H1 (cell line): ENCODE measurements at regions not wholly inside any gene's neighbourhood (a gene's known extent, or its start where the extent isn't known, plus 50 kb on each side); places are given as distances from the start of the nearest gene placed in this dataset.

ENCODE experiments used
- CTCF ChIA-PET: fragments of 300-600 bp; sonication (Branson Sonifier 250); formaldehyde crosslinking; loops from one replicate; lab custom pipeline; 2021; ENCODE audit not compliant: partially characterized antibody; lab: Charles Lee
- POLR2A ChIA-PET: fragments of 300-600 bp; sonication (Branson Sonifier 250); formaldehyde crosslinking; loops from one replicate; lab custom pipeline; 2021; ENCODE audit warnings: inconsistent platforms; ENCODE audit not compliant: partially characterized antibody; lab: Charles Lee
- DNase-seq, 2 experiments: peaks; one replicate each; pipeline versions ENCODE4 v3.0.0 to v3.0.0-alpha.2; 2010 to 2022; ENCODE audit warnings: low spot score in 2 of 2, low read depth in 1 of 2, mixed read lengths in 1 of 2
- FAIRE-seq: peaks from 2 replicates; lab custom pipeline; 2011; peaks lifted over from hg19 to GRCh38; lab: Jason Lieb, UNC
- H2AFZ ChIP-seq: 2 replicates; pipeline ENCODE4 v1.8.1; 2012; ENCODE audit warnings: low read length, inconsistent platforms
- H2AK5ac ChIP-seq: 2 replicates; pipeline ENCODE4 v1.6.1; 2013; ENCODE audit warnings: low read depth, low read length
- H2BK120ac ChIP-seq: replicated peaks from 2 replicates; pipeline ENCODE3; 2013; ENCODE audit warnings: low read depth, low read length, inconsistent platforms
- H2BK12ac ChIP-seq: 2 replicates; pipeline ENCODE4 v1.6.1; 2013; ENCODE audit warnings: low read depth, low read length
- H2BK15ac ChIP-seq: 2 replicates; pipeline ENCODE4 v1.6.1; 2013; ENCODE audit warnings: low read length
- H2BK20ac ChIP-seq: 2 replicates; pipeline ENCODE4 v1.6.1; 2013; ENCODE audit warnings: low read length
- H2BK5ac ChIP-seq: 2 replicates; pipeline ENCODE4 v1.6.1; 2013; ENCODE audit warnings: low read depth, low read length
- H3K14ac ChIP-seq: 2 replicates; pipeline ENCODE4 v1.6.1; 2013; ENCODE audit warnings: inconsistent platforms; ENCODE audit not compliant: insufficient read length
- H3K18ac ChIP-seq: 2 replicates; pipeline ENCODE4 v1.6.1; 2013; ENCODE audit warnings: low read length; ENCODE audit errors: extremely low read depth
- H3K23ac ChIP-seq: 2 replicates; pipeline ENCODE4 v1.6.1; 2013; ENCODE audit warnings: inconsistent platforms; ENCODE audit not compliant: insufficient read length
- H3K23me2 ChIP-seq: 2 replicates; pipeline ENCODE4 v1.6.1; 2013; ENCODE audit warnings: low read depth, low read length
- H3K27ac ChIP-seq: 2 replicates; pipeline ENCODE4 v1.6.1; 2011; ENCODE audit warnings: low read depth, low read length, inconsistent platforms
- H3K27me3 ChIP-seq, 4 experiments: replicated peaks in 1 of 4; 1 replicate in 1 of 4; 2 replicates in 3 of 4; pipeline versions ENCODE4 v1.6.1 to v1.8.1; 2011 to 2013; ENCODE audit warnings: low read length in 3 of 4, mild to moderate bottlenecking in 3 of 4, inconsistent platforms in 2 of 4, mixed read lengths in 2 of 4, moderate library complexity in 1 of 4; ENCODE audit not compliant: control insufficient read depth in 3 of 4, insufficient read depth in 3 of 4; ENCODE audit errors: extremely low read depth in 1 of 4
- H3K36me3 ChIP-seq, 4 experiments: 2 replicates each; pipeline versions ENCODE4 v1.6.1 to v1.8.1; 2011 to 2013; ENCODE audit warnings: mild to moderate bottlenecking in 4 of 4, low read length in 3 of 4, moderate library complexity in 2 of 4, control low read depth in 1 of 4, inconsistent platforms in 1 of 4; ENCODE audit not compliant: insufficient read depth in 4 of 4, control insufficient read depth in 2 of 4
- H3K4ac ChIP-seq: replicated peaks from 2 replicates; pipeline ENCODE3; 2013; ENCODE audit warnings: low read length, low read depth, mixed read lengths, inconsistent platforms; ENCODE audit not compliant: insufficient read length
- H3K4me1 ChIP-seq, 4 experiments: replicated peaks in 1 of 4; 1 replicate in 1 of 4; 2 replicates in 3 of 4; pipeline versions ENCODE4 v1.6.1 to v1.8.1; 2011 to 2013; ENCODE audit warnings: low read length in 3 of 4, inconsistent platforms in 2 of 4, mixed read lengths in 1 of 4; ENCODE audit not compliant: insufficient read depth in 4 of 4, control insufficient read depth in 3 of 4
- H3K4me2 ChIP-seq, 2 experiments: 2 replicates each; pipeline versions ENCODE4 v1.6.1 to v1.8.1; 2011 to 2013; ENCODE audit warnings: low read depth in 2 of 2, low read length in 2 of 2, control low read depth in 1 of 2, inconsistent platforms in 1 of 2, mild to moderate bottlenecking in 1 of 2; ENCODE audit not compliant: insufficient read depth in 1 of 2
- H3K4me3 ChIP-seq, 4 experiments: fragments of 200-600, 300-600 bp in 1 of 4; sonication (generic), shearing (Covaris generic), sonication (Bioruptor Twin) in 1 of 4; 2 replicates each; pipeline versions ENCODE4 v1.5.1 to v1.8.1; 2011 to 2016; ENCODE audit warnings: low read length in 4 of 4, low read depth in 3 of 4, control low read depth in 2 of 4, inconsistent platforms in 2 of 4, mild to moderate bottlenecking in 2 of 4, mixed read lengths in 1 of 4, moderate library complexity in 1 of 4; ENCODE audit not compliant: insufficient read depth in 2 of 4; ENCODE audit errors: extremely low read depth in 1 of 4
- H3K56ac ChIP-seq: replicated peaks from 2 replicates; pipeline ENCODE3; 2013; ENCODE audit warnings: low read depth, mild to moderate bottlenecking, mixed read lengths, low read length, inconsistent platforms; ENCODE audit not compliant: insufficient read length
- H3K79me1 ChIP-seq: 2 replicates; pipeline ENCODE4 v1.6.1; 2013; ENCODE audit warnings: low read depth, low read length, control low read depth
- H3K79me2 ChIP-seq, 2 experiments: 2 replicates each; pipeline versions ENCODE4 v1.6.1 to v1.8.1; 2012 to 2013; ENCODE audit warnings: low read length in 2 of 2, mild to moderate bottlenecking in 2 of 2, inconsistent platforms in 1 of 2; ENCODE audit not compliant: insufficient read depth in 2 of 2, control insufficient read depth in 1 of 2
- H3K9ac ChIP-seq, 4 experiments: replicated peaks in 1 of 4; 1 replicate in 1 of 4; 2 replicates in 3 of 4; pipeline versions ENCODE4 v1.6.1 to v1.8.1; 2011 to 2013; ENCODE audit warnings: low read depth in 3 of 4, low read length in 3 of 4, control low read depth in 2 of 4, mild to moderate bottlenecking in 2 of 4, moderate library complexity in 2 of 4, inconsistent platforms in 1 of 4; ENCODE audit errors: extremely low read depth in 1 of 4
- H3K9me3 ChIP-seq, 2 experiments: 2 replicates each; pipeline versions ENCODE4 v1.6.1 to v1.8.1; 2012 to 2013; ENCODE audit warnings: mild to moderate bottlenecking in 2 of 2, moderate library complexity in 2 of 2, control low read depth in 1 of 2, inconsistent platforms in 1 of 2, low read depth in 1 of 2, low read length in 1 of 2, mixed read lengths in 1 of 2; ENCODE audit not compliant: insufficient read depth in 2 of 2
- H4K20me1 ChIP-seq, 2 experiments: replicated peaks in 1 of 2; 2 replicates each; pipeline versions ENCODE3 to v1.8.1; 2011 to 2013; ENCODE audit warnings: inconsistent platforms in 2 of 2, low read length in 2 of 2, mild to moderate bottlenecking in 1 of 2; ENCODE audit not compliant: insufficient read depth in 2 of 2, control insufficient read depth in 1 of 2
- H4K5ac ChIP-seq: 2 replicates; pipeline ENCODE4 v1.6.1; 2013; ENCODE audit warnings: low read length, low read depth, mixed read lengths, inconsistent platforms; ENCODE audit not compliant: insufficient read length
- H4K8ac ChIP-seq: 2 replicates; pipeline ENCODE4 v1.8.0; 2013; ENCODE audit warnings: mild to moderate bottlenecking, moderate library complexity, low read length, inconsistent platforms; ENCODE audit not compliant: insufficient read depth; ENCODE audit errors: extremely low read depth
- H4K91ac ChIP-seq: replicated peaks from 2 replicates; pipeline ENCODE3; 2013; ENCODE audit warnings: low read length, mixed read lengths, inconsistent platforms; ENCODE audit not compliant: insufficient read length
- EZH2 ChIP-seq: fragments of 200-600 bp; sonication (generic); IDR thresholded peaks from 2 replicates; pipeline ENCODE4 v1.7.1; 2012; ENCODE audit warnings: low read depth, mild to moderate bottlenecking, moderate library complexity, low read length, inconsistent platforms; ENCODE audit not compliant: severe bottlenecking
- SIX5 ChIP-seq: IDR thresholded peaks from 2 replicates; pipeline ENCODE4 v1.6.1; 2011; ENCODE audit warnings: mild to moderate bottlenecking, low read depth, low read length
- WGBS, 2 experiments: shearing (Covaris generic) in 1 of 2; methylation state at CpG; one replicate each; pipeline versions ENCODE4 v1.1.6 to v1.1.7; 2013 to 2015; ENCODE audit warnings: low lambda C conversion rate in 2 of 2, mixed read lengths in 2 of 2, inconsistent platforms in 1 of 2, low coverage in 1 of 2, missing lambda C conversion rate in 1 of 2; ENCODE audit not compliant: insufficient replicate concordance in 2 of 2, insufficient coverage in 1 of 2, insufficient read length in 1 of 2; ENCODE audit errors: extremely low coverage in 1 of 2, missing lambda C conversion rate in 1 of 2; 5-methylcytosine and 5-hydroxymethylcytosine counted together

- H3K79me1 ChIP-seq, result no peaks in the 10 kb centered on the region
- H4K20me1 ChIP-seq, result no peaks in the 10 kb centered on the region
- H4K91ac ChIP-seq, result no peak overlapping the region
- TF ChIP-seq EZH2 (no peak), SIX5 (no peak)
- H3K4me3 ChIP-seq, result no peak overlapping the region
- CTCF ChIA-PET, result interaction anchor here (0.6 to 1.9 kb wide), 10 partner anchors 14 to 337 kb away, joined by 3 to 7 read pairs (median 3); no protein-coding TSS in a partner anchor
- H3K9me3 ChIP-seq, result no peaks in the 10 kb centered on the region
- no peak overlapping the region for H2BK15ac ChIP-seq
- 85% methylated on average over 13 of the region's 13 CpGs; no CpG with 5 or more reads in 1 of the 2 experiments for WGBS, 2 experiments
- H3K23ac ChIP-seq, result no peak overlapping the region
- 0 out of 2 replicates have a peak overlapping the region, but pooled peaks have one; percentile 0 for H2AFZ ChIP-seq
- H3K56ac ChIP-seq, result no peak overlapping the region
- no peak overlapping the region for H3K4me2 ChIP-seq
- H3K4ac ChIP-seq, result no peak overlapping the region
- no peak overlapping the region for H3K14ac ChIP-seq
- H2BK12ac ChIP-seq, result 0 out of 2 replicates have a peak overlapping the region, but pooled peaks have one; percentile 18
- no peaks in the 10 kb centered on the region for H3K36me3 ChIP-seq
- no peak for FAIRE-seq
- no peak overlapping the region for H3K18ac ChIP-seq
- H2BK20ac ChIP-seq, result 0 out of 2 replicates have a peak overlapping the region, but pooled peaks have one; percentile 11
- peaks cover 0 to 12% (median 7%) of the 10 kb centered on the region in 4 experiments; a peak in 4 of 7 replicates for H3K4me1 ChIP-seq
- no peak overlapping the region for H3K9ac ChIP-seq
- POLR2A ChIA-PET, result no interaction called here
- no peak overlapping the region for H2BK120ac ChIP-seq
- H3K27me3 ChIP-seq, result no peaks in the 10 kb centered on the region
- H3K27ac ChIP-seq, result no peak overlapping the region
- DNase-seq, result no peak
- H2AK5ac ChIP-seq, result no peak overlapping the region
- H4K5ac ChIP-seq, result no peak overlapping the region
- no peak overlapping the region; the same call in 1 of the 2 replicates for H4K8ac ChIP-seq
- no peaks in the 10 kb centered on the region for H3K23me2 ChIP-seq
- no peaks in the 10 kb centered on the region for H3K79me2 ChIP-seq
- H2BK5ac ChIP-seq, result no peak overlapping the region
Observed at GRCh38 chr12:66885115-66885875, 206.4 kb upstream of the GRIP1 start.
